GM12892 (cell line): ENCODE measurements at regions not wholly inside any gene's neighbourhood (a gene's known extent, or its start where the extent isn't known, plus 50 kb on each side); places are given as distances from the start of the nearest gene placed in this dataset.

ENCODE experiments used
- DNase-seq: peaks from one replicate; pipeline ENCODE4 v3.0.0; 2011; ENCODE audit not compliant: insufficient read length
- FAIRE-seq: peaks from 2 replicates; lab custom pipeline; 2011; peaks lifted over from hg19 to GRCh38; lab: Jason Lieb, UNC
- POLR2A ChIP-seq: IDR thresholded peaks from 2 replicates; pipeline ENCODE4 v1.6.1; 2011; ENCODE audit warnings: low read depth, low read length, control low read depth
- POLR2AphosphoS5 ChIP-seq: IDR thresholded peaks from 2 replicates; pipeline ENCODE4 v1.6.1; 2011; ENCODE audit warnings: low read depth, low read length, control low read depth
- TAF1 ChIP-seq: IDR thresholded peaks from 2 replicates; pipeline ENCODE4 v1.6.1; 2011; ENCODE audit warnings: low read depth, mild to moderate bottlenecking, control low read depth, low read length, borderline replicate concordance

DNA sequence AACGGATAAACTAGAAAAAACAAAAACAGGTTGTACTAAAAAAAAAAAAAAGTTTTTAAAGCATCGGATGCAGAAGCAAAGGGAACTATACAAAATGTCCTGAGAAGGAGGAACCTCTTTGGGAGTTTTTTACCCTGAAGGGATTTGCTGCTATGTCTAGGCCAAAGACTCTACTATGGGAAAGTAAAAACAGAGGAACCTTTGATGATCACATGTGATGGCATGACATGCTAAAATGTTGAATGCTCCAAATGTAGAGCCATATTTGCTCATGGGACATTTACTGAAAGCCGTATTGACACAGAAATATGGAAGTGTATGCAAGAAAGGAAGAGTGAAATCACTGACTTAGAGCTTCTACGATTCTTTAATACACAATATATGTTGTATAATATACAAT, 992.0 kb upstream of the ZEB2 start:
- no peak for TF ChIP-seq TAF1
- TF ChIP-seq POLR2AphosphoS5: no peak
- TF ChIP-seq POLR2A: no peak
- no peak for FAIRE-seq
- no peak for DNase-seq

DNA sequence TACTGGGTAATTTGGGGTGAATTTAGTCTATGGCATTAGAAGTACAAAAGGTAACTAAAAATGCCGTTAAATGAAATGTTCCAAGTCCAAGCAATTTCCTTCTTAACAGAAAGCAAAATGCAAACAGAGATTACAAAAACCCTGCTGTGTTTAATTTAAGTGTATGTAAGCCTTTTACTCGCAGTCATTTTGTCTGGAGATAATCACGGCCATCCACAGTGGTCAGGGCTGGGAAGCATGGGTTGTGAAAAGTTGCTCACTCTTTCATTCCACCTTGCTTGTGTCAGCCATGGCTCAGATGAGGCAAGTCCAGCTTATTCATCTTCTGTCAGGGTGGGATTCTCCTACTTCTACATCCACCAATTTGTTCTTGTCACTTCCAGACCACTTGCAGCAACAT, 983.6 kb upstream of the ZEB2 start:
- DNase-seq: no peak
- FAIRE-seq: no peak
- TF ChIP-seq POLR2A (no peak), POLR2AphosphoS5 (no peak), TAF1 (no peak)

DNA sequence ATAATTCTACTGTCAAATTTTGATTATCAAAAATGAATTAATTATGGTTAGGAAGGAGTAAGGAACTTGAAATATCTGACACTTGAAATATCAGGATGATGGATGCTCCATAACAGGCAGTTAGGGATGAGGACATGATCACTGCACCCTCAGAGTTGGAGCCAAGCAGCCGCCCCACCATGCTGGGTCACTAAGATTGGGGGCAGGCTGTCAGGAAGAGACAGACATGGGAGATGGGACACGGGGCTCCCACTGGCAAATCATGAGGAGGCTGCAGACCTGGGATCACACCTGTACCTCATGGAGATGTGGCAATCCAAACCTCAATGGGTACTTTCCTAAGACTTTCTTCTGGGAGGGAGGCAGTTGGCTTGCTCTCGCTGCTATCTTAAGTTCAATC, 982.0 kb upstream of the ZEB2 start:
- DNase-seq (no peak), FAIRE-seq (no peak)
- no peak for TF ChIP-seq TAF1
- no peak for TF ChIP-seq POLR2AphosphoS5
- TF ChIP-seq POLR2A: no peak

DNA sequence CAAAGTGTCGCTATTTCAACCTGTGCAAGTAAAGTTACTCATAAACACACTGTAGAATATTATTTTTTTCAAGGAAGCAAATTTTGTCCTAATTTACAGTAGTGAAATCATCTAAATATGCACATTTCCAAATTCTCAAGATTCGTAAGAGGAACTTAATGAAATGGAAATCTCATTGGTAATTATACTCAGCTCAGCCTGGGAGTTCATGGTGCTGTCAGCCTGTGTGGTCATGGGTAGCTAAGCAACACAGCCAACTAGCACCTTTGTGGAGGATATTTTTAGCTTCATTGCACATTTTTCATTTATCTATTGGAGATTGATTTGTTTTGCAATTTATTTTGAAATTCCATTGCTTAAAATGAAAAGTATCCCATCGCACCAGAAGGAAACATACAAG, 975.7 kb upstream of the ZEB2 start:
- no peak for FAIRE-seq
- no peak for TF ChIP-seq POLR2A
- no peak for TF ChIP-seq TAF1
- TF ChIP-seq POLR2AphosphoS5: no peak
- DNase-seq: no peak

DNA sequence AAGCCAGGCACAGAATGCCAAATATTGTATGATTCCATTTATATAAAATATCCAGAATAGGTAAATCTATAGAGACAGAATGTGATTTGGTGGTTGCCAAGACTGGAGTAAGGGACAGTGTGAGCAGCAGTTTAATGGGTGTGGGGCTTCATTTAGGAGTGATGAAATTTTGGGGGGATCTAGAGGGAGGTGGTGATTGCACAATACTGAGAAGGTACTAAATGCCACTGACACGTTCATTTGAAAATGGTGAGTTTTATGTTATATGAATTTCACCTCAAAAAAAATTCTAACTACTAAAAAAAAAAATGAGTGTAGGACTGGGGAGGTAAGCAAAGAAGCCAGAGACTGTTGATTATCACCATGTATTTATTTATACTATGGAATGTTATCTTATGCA, 974.5 kb upstream of the ZEB2 start:
- TF ChIP-seq POLR2A (no peak), TAF1 (no peak), POLR2AphosphoS5 (no peak)
- no peak for FAIRE-seq
- DNase-seq: no peak

DNA sequence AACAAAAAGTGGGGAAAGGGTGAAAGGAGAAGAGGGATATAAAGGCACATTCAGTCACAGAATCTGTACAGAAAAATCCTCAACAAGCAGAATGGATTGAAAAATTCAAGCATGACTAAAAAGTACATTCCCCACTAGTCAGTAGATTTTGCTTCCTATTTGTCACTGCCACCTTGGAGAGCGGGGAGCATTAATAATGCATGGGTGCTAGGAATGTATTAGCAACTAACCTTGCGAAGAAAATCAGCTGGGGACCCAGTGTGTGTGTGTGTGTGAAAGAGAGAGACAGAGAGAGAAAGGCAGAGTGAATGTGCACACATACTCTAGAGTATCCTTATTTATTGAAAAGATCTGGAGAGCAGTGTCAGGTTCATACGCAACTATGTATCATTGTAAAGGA, 968.7 kb upstream of the ZEB2 start:
- no peak for FAIRE-seq
- DNase-seq: no peak
- TF ChIP-seq TAF1 (no peak), POLR2A (no peak)

DNA sequence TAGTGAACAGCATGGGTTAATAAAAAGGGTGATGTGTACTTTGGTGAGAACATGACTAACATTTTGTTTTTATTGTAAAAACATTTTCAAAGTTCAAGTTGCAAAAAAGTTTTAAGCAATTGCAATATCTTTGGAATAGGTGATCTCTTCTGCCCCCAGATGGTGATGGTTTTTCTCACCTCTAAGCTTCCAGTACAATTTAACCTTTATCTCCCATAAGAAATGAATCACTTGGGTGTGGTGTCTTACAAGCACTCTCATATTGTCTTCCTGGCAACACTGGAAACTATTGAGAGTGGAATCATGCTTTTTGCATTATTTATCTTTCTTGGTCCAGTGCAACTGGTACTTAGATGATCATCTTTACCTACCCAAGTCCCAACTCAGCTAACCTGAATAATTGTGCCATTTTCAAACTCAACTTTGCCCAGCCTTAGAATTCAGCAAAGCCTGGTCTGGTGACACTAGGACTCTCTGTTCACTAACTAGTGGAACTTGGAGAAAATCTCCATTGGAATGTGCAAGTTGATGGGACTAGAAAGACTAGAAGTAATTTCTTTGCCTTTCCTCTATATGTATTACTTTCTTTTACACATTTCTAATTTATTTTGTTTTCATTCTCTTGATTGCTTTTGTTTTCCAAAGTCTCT, 964.7 kb upstream of the ZEB2 start:
- no peak for TF ChIP-seq POLR2AphosphoS5
- DNase-seq (no peak), FAIRE-seq (no peak)

DNA sequence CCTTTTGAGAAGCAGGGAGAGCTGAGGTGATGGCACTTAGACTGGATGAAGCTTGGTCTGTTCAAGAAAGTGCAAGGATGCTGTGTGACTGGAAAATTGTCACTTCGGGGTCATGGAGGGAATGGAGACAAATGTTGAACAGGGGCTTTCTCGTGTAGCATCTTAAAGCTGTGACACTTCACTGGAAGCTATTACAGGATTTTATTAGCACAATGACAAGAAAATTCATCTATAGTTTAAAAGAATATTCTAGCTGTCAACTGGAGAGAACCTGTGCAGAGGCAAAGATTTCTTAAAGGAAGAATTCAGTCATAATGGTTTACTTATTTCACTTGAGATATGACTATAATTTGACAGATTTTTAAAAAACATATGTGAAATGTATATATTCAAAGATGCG, 963.9 kb upstream of the ZEB2 start:
- FAIRE-seq (no peak), DNase-seq (no peak)
- no peak for TF ChIP-seq POLR2AphosphoS5
- TF ChIP-seq TAF1: no peak
- TF ChIP-seq POLR2A: no peak

DNA sequence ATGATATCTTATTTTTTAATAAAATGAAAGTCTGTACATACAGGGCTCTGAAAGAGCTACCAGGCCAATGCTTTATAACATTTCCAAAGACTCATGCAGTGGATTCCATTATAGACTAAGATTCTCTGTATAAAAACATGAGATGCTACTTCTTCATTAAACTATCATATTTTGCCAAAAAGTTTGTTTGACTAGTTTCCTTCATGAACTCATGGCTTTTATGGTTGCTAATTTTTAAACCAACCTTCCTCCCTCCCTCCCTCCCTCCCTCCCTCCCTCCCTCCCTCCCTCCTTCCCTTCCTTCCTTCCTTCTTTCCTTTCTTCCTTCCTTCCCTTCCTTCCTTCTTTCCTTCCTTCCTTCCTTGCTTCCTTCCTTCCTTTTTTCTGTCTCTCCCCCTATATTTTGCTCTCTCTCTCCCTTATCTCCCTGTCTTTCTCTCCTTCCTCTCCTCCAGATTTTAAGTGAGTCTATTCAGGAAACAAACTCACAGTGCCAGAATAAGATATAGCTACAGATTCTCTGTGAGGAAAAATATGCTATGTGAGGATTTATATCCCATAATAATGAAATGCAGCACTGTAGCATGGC, 961.5 kb upstream of the ZEB2 start:
- FAIRE-seq (no peak), DNase-seq (no peak)
- TF ChIP-seq TAF1: no peak
- TF ChIP-seq POLR2A: no peak
- TF ChIP-seq POLR2AphosphoS5: no peak

DNA sequence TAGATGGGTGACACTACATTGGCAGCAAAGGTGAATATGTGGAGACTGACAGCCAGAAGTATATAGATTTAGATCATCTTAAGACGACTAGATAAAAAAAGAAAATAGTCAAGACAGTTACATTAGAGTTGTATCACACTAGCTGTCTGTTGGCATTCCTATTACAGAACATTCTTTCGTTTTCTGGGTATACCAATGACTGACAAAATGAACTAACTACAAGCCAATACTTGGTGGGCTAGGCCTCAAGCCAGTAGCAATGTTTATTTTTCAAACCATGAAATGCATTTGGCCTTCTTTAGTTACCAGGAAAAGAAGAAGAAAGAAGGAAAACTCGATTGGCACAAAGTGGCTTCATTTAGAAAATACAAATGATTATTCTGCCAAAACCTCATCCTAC, 944.9 kb upstream of the ZEB2 start:
- FAIRE-seq (no peak), DNase-seq (no peak)
- no peak for TF ChIP-seq TAF1

DNA sequence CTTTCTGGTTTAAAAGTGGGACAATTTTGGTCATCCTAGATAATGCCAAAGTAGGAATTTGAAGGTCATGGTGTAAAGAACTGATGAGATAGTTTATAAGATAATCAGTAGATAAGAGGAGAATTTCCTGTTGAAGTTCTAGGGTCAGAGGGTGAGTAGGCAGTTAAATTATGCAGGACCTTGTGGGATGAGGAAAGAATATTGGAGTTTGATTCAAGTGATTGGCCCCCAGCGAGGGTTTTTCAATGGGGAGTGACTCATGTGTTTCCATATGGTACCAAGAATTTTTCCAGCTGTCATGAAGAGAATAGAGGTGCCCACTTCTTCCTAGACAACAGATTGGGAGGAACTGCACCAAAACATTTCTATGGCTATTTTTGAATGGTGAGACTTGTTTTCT, 940.2 kb upstream of the ZEB2 start:
- DNase-seq: no peak
- no peak for TF ChIP-seq POLR2A
- no peak for TF ChIP-seq POLR2AphosphoS5
- TF ChIP-seq TAF1: no peak
- FAIRE-seq: no peak

DNA sequence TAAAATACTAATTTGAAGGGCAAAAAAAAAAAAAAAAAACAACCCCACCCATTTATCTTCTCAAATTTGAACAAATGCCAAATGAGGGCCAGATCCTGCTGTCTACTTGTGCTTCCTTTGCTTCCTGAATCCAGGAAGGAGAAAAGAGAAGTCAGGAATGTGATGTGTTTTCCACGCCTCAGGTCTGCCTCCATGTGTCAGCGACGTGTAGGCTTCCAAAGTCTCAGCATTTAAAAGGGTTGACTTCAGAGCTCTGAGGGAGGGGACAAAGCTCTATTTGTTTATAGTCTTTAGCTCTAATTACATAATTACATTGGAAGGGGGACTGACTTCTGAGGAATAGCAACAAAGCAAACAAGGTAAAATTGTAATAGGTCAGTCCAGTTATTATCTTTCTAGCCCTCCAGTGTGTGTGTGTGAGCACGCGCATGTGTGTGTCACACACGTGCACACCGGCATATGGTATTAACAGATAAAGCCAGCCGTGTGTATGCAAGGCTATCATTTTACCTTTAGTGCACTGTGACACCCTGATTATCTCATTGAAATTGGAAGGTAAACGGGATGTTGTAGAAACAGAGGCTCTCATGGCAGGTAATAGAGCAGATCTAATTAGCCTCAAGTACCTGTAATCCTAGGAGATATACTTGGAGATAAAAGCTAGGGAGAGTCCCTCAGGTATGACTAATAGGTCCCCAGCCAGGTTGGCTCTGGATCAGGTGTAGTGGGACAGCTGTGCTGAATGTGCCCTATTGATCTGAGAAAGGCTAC, 911.4 kb upstream of the ZEB2 start:
- no peak for FAIRE-seq

DNA sequence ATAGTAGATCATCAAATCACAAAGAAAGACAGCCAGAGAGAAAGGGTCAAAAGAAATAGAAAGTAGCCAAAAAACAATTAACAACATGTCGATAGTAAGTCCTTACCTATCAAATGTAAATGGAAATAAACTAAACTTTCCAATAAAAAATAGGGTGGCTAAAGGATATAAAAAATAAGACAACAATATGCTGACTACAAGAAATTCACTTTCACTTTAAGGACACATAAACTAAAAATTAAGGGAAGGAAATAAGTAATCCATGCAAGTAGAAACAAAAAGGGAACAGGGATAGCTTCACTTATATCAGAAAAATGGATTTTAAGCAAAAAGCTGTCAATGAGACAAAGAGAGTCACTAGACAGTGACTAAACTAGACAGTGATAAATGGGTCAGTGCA, 903.9 kb upstream of the ZEB2 start:
- DNase-seq: no peak
- FAIRE-seq: no peak
- TF ChIP-seq POLR2A: no peak
- TF ChIP-seq TAF1: no peak
- TF ChIP-seq POLR2AphosphoS5: no peak

More for the DNA sequence above, 911.4 kb upstream of the ZEB2 start:
- TF ChIP-seq POLR2AphosphoS5 (no peak), TAF1 (no peak), POLR2A (no peak)
- DNase-seq: no peak
